AG10803 (cell line): ENCODE measurements at regions not wholly inside any gene's neighbourhood (a gene's known extent, or its start where the extent isn't known, plus 50 kb on each side); places are given as distances from the start of the nearest gene placed in this dataset.

Experiments
- DNase-seq: peaks from one replicate; pipeline ENCODE4 v3.0.0; 2010; ENCODE audit warnings: low read depth
- H3K4me3 ChIP-seq: 2 replicates; pipeline ENCODE4 v1.5.1; 2011; ENCODE audit warnings: mild to moderate bottlenecking, low read length, control low read depth
- TF ChIP-seq, protein P1 (sequence below): conservative IDR thresholded peaks from 2 replicates; pipeline ENCODE4 v1.5.1; 2011; ENCODE audit warnings: mild to moderate bottlenecking, low read length, control low read depth, inconsistent platforms

DNA sequence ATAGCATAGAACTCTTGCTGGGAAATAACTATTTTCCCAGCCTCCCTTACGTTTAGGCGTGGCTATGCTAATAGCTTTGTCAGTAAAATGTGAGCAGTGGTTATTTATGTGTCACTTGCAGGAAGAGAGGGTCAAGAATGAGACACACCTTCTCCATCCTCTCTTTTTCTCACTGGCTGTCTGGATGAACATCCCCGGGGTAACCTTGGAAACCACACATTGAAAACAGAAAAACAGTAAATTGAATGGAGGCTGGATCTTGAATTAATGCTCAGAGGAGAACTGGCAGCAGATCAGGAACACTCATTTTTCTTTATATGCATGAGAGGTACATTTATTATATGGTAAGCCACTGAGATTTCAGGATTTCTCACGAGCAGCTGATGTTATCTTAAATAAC lies 127.6 kb downstream of the DNAJB9 start:
- no peak overlapping the region for H3K4me3 ChIP-seq
- TF ChIP-seq, protein P1, sequence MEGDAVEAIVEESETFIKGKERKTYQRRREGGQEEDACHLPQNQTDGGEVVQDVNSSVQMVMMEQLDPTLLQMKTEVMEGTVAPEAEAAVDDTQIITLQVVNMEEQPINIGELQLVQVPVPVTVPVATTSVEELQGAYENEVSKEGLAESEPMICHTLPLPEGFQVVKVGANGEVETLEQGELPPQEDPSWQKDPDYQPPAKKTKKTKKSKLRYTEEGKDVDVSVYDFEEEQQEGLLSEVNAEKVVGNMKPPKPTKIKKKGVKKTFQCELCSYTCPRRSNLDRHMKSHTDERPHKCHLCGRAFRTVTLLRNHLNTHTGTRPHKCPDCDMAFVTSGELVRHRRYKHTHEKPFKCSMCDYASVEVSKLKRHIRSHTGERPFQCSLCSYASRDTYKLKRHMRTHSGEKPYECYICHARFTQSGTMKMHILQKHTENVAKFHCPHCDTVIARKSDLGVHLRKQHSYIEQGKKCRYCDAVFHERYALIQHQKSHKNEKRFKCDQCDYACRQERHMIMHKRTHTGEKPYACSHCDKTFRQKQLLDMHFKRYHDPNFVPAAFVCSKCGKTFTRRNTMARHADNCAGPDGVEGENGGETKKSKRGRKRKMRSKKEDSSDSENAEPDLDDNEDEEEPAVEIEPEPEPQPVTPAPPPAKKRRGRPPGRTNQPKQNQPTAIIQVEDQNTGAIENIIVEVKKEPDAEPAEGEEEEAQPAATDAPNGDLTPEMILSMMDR: no peak
- no peak for DNase-seq

DNA sequence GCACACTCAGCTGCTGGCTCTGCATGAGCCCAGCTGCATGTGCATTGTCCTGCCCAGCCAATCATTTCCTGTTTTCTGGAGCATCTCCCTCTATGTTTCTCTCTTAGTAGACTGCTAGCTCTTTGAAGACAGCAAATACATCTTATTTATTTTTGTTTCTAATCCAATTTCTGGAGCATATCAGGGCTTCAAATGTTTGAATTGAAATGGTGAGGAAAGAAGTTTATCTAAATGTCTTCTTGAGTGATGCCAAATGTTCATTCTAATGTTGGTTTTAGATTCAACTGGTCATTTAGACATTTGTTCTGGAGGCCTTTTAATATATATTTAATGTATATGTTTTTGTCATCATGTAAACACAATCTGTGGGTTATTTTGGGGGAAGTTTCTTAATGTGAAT lies 141.9 kb downstream of the DNAJB9 start:
- H3K4me3 ChIP-seq: no peak overlapping the region
- DNase-seq: no peak
- TF ChIP-seq, protein P1: no peak

DNA sequence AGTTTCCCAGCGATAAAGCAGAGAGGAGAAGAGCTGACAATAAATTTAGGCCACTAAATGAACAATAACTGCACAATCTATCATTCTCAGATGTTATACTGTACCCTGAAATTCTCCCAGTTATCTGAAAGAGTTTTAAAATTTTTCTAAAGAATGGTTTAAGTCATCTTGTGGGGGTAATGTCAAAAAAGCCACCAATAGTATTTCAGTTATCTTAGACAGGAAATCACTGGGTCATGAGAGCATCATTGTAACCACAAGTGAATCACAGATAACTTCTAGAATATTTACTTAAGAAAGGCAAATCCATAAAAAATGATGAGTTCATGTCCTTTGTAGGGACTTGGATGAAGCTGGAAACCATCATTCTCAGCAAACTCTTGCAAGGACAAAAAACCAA lies 147.1 kb downstream of the DNAJB9 start:
- peak; percentile 1 for DNase-seq
- TF ChIP-seq, protein P1: no peak
- no peak overlapping the region for H3K4me3 ChIP-seq

DNA sequence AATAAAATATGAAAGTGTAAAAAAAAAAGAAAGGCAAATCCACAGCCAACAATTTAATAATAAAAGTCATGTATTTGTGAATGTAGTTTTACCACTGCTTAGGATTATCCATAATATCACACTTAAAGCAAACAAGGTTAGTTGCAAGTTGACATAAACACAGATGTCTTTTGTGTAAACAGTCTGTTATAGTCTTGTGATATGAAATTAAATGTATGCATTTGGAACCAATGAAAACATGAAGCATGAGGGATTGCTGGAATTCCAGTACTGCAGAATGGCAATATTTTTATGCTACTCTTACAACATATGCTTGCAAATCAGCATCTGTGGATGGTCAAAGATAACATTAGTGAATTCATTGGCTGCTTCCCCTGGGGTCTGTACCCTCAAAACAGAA lies 148.1 kb downstream of the DNAJB9 start:
- H3K4me3 ChIP-seq: no peak overlapping the region
- TF ChIP-seq, protein P1: no peak
- no peak for DNase-seq

DNA sequence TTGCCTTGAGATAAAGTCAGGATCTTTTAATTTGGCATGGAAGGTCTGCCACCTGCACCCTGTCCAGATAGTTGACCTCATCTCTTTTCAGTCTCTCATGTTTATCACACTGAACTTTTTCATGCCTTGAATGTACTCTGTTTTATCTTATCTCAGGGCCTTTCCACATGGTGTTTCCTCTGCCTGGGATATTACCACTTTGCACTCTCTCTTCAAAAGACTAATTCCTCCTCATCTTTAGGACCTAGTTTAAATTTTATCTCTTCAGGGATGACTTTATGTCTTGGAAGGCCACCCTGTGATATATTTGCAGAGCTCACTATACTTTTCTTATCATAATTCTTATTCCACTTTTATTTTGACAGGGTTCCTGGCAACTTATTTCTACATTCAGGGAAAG lies 150.0 kb downstream of the DNAJB9 start:
- TF ChIP-seq, protein P1: no peak
- H3K4me3 ChIP-seq: no peak overlapping the region
- no peak for DNase-seq

DNA sequence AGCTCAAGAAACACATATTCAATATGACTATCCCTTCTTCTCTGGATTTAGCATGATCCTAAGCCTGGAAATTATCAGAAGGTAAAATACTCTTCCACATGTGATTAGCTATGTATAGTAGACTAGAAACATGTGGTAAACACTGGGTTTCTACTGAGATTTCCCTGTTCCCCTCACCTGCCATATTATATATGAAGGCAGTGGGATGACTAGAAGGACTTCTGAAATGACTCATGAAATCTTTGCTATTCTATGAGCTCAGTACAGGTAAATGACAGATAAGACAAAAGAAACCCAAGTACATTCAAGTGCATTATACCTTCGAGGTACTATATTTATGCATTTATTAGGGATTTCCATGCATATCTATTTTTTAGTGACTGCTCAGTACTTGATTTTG lies 152.9 kb downstream of the DNAJB9 start:
- DNase-seq: no peak
- TF ChIP-seq, protein P1: no peak
- no peak overlapping the region for H3K4me3 ChIP-seq

DNA sequence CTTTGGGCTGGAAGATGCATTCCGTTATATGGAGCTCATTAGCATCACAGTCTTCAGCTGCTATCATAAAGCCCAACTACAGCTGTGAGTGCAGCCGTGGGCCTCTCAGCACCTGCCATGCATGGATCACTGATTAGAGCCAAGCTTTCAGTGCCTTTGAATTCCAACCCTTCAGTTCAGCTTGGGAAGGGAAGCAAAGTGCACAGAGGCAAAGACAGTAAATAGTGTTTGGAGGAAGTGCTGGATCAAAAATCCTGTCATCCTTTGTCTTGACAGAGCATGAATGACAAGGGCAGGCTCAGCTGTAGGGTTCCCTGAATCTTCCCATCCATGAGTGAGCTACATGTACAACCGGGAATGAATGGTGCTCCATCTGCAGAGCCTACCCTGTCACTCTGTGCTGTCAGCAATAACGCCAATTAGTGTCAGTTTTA lies 153.7 kb downstream of the DNAJB9 start:
- H3K4me3 ChIP-seq: no peak overlapping the region
- TF ChIP-seq, protein P1: no peak
- no peak for DNase-seq
